GM11168 (cell line): ENCODE measurements at regions not wholly inside any gene's neighbourhood (a gene's known extent, or its start where the extent isn't known, plus 50 kb on each side); places are given as distances from the start of the nearest gene placed in this dataset.

Experiments used
- in situ Hi-C: fragments of 300-500 bp; cut with MboI; formaldehyde crosslinking; loops from one replicate; pipeline ENCODE4 v1.12.0; 2022; ENCODE audit warnings: low sequenced_read_pairs; ENCODE audit not compliant: unreplicated experiment

DNA sequence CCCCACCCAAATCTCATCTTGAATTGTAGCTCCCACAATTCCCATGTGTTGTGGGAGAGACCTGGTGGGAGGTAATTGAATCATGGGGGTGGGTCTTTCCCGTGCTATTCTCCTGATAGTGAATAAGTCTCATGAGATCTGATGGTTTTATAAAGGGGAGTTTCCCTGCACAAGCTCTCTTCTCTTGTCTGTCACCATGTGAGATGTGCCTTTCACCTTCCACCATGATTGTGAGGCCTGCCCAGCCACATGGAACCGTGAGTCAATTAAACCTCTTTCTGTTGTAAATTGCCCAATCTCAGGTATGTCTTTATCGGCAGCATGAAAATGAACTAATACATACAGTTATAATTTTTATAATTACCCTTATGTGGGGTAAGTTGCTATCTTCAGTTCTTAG, 952.3 kb upstream of the PCDH20 start:
- in situ Hi-C loops: loop anchor here (10.0 kb wide), 1 partner anchor 253 kb away; no protein-coding TSS in a partner anchor

DNA sequence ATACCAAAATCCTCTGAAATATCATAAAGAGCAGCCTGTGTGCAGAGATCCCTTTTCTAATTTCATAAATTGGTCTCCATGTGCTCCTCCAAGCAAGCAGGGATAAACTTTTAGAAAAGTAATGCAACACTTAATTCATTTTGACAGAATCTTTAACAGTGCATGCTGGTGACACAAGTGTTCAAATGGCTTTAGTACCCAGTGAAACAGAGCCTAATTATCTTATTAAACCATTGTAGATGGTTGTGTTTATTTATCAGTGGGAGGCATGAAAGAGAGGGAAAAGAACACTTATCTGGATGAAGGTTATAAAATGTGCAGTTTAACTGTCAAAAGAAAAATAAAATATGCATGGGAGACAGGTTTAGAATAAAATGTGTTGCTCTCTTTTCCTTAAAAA, 945.0 kb upstream of the PCDH20 start:
- in situ Hi-C loops: loop anchor here (10.0 kb wide), 1 partner anchor 246 kb away; no protein-coding TSS in a partner anchor

DNA sequence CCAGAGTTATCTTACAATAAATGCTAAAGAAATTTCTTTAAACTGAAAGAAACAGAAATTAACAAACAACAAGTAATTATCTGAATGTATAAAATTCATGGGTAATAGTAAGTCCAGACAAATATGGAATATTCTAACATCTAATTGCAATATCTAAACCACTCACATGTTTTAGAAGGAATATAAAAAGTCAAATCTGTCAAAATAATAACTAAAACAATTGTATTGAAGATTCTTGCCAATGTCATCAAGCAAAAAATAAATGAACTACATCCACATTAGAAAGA, 942.9 kb upstream of the PCDH20 start:
- in situ Hi-C loops: no loop called here

DNA sequence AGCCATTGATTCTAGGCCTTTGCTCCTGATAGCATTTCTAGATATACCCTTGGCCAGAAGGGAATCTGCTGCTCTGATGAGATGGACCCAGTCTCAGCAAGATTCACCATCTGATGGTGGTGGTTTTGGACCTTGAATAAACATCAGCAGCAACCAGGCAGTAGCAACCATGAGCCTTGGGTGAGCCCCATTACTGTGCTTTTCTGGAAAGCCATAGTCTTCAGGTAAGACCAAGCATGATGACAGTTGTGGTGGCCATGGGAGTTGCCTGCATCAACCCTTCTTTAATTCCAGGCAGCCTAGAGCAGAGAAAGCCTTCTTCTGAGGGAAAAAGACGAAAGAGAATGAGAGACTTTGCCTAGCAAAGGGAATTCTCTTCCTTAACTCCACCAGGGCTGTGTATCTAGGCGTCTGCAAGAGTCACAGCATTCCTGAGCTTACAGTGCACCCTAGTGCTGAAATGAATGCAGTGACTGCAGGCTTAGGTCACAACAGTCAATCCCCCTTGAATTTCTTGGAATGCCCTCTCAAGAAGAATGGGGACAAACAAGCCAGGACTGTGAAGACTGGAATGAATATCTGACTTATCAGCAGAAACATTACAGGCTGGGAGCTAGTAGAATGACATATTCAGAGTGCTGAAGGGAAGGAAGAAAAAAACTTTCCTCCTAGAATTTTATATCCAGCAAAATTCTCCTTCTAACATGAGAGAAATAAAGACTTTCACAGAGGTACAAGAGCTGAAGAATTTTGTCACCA, 942.4 kb upstream of the PCDH20 start:
- in situ Hi-C loops: no loop called here

DNA sequence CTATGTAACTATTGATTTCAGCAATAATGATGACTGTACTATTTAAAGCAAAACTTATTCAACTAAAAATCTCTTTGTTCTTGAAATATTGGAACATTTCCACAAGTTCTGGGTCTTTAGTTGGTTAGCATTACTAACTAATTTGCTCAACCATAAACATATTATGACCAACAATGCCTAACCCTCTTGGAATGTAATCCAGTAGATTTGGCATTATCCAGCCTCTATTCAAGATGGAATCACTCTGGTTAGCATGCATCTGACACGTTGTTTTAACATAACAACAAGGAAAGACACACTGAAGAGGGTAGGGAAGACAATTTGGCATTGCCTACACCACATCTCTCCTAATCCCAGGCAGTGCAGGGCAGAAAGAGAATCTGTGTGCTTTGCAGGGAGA, 941.3 kb upstream of the PCDH20 start:
- in situ Hi-C loops: no loop called here

DNA sequence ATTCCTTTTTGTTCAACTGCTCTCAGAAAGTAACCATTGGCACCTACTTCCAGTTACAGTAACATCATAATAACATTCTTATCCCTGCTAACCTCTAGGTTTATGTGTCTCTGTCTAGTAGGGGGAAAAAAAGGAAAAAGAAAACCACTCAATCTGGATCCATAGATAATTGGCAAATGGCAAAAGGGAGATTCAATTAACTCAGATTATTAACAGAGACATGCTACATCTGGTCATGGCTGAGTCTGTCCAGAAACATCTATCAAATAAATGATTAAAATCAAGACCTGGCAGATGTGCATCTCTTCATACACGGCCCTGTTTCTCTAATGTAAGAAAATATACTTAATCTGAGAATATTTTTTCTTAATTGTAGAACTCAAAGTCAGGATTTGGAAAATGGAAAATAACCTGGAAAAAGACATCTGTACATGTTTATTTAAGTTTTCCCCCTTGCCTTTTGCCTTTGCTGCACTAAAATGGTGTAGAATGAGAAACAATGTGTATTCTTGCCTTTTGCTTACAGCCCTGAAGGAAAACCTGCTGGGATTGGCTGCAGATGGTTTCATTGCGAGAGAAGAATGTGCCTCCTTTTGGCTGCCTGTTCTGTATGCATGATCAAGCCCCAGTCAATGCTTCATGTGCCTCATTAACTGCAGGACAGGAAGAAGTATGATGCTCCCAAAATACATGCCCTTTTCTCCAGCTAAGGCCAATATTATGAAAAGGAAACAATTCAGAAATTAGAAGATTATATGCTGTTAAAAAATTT, 921.6 kb upstream of the PCDH20 start:
- in situ Hi-C loops: no loop called here

DNA sequence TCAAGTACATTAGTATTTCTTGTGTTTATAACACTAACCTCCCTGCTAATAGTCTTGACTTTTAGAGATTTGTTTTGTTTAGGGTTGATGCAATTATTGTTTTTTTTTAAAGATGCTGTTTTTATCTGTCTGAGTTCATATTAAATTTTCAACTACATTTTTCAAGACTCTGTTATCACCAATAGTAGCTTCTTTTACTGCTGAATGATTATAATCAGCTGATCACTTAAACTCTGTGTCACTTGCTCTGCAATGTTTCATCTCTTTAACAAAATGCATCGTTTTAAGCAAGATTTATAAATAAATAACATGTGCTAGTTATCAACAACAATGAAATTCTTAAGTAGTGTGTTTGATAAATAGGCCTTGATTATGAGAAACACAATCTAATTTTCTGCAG, 920.9 kb upstream of the PCDH20 start:
- in situ Hi-C loops: no loop called here

DNA sequence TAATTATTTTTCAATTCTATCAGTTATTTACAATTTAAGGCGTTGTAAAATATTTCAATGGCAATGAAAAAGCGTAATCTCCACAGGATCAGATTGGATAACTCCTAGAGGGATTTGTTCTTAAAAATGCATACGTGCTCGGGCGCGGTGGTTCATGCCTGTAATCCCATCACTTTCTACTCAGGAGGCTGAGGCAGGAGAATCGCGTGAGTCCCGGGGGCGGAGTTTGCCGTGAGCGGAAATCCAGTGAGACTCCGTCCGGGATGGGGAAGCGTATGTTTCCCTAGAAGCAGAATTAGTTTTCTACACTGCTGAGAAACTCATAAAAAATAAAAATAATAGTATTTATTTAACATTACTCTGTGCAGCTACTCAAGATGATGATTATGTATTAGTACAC, 917.8 kb upstream of the PCDH20 start:
- in situ Hi-C loops: no loop called here

DNA sequence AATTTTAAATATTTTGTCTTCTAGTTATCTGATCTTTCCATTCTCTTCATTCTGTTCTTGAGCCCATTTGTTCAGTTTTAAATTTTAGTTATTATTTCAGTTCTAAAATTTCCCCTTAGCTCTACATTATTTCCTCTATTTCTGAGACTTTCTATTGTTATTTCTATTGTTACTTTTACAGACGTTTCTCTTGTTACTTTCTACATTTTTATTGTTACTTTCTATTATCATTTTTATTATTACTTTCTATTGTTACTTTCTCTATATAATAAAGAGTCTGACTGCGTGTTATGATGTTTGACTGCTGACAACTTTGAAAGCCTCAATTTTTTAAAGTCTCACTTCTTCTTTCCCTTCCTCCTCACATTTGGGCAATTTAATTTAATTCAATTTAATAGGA, 915.7 kb upstream of the PCDH20 start:
- in situ Hi-C loops: no loop called here

DNA sequence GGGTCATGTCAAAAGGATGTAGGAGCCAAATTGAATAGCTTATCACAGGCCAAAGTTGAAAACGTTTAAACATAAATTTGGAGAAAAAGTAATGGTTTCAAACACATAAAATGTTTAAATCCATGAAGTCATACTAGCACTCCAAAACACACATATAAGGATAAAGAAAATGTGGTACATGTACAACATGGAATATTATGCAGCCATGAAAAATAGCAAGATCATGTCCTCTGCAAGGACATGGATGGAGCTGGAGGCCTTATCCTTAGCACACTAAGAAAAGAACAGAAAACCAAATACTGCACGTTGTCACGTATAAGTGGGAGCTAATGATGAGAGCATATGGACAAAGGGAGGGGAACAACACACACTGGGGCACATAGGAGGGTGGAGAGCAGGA, 911.7 kb upstream of the PCDH20 start:
- in situ Hi-C loops: no loop called here

DNA sequence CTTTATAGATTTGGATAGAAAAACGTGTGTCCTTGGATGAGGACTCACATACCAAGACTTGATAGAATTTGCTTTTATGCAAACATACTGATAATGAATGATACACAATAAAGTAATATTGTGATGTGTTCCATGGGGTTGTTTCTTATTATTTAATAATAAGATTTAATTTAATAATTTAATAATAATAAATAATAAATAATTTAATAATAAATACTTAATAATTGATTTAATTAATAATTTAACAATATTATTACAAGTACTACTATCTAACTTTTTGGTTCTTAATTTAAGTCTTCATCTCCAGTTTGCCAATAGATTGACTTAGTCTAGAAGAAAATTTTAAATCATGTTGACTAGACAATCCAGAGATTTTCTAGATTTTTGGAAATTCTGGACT, 909.2 kb upstream of the PCDH20 start:
- in situ Hi-C loops: no loop called here

DNA sequence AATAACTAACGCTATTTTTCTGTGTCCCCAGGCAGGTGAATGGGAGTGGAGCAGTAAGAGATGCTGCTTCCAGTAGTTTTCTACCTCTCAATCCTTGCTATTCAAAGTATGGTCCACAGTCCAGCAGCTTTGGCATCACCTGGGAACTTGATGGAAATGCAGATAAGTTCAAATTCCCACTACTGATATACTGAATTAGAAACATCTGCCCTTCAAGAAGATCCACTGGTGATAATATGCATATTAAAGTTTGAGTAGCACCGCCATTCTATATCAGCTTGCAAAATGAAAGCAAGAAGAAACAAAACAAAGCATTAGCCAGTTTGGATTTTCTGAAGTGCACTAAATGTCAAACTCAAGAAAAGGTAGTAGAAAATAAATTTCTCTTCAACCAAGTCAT, 906.2 kb upstream of the PCDH20 start:
- in situ Hi-C loops: no loop called here

DNA sequence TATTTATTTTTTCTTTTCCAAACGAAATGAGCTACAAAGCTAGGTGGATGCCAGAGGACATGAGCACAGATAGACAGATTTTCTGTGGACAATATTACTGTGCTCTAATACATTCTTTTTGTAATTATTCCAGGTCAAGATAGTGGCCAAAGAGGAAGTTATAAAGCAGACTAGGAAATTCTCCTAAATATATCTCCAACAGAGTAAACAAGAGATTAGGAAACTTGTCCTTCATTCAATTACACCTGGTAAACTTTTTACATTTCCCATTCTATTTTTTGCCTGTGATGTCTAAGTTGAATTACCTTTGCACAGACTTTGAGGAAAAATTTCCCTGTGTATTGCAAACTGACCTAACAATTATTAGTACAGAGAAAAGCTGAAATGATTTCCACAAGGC, 905.5 kb upstream of the PCDH20 start:
- in situ Hi-C loops: no loop called here

DNA sequence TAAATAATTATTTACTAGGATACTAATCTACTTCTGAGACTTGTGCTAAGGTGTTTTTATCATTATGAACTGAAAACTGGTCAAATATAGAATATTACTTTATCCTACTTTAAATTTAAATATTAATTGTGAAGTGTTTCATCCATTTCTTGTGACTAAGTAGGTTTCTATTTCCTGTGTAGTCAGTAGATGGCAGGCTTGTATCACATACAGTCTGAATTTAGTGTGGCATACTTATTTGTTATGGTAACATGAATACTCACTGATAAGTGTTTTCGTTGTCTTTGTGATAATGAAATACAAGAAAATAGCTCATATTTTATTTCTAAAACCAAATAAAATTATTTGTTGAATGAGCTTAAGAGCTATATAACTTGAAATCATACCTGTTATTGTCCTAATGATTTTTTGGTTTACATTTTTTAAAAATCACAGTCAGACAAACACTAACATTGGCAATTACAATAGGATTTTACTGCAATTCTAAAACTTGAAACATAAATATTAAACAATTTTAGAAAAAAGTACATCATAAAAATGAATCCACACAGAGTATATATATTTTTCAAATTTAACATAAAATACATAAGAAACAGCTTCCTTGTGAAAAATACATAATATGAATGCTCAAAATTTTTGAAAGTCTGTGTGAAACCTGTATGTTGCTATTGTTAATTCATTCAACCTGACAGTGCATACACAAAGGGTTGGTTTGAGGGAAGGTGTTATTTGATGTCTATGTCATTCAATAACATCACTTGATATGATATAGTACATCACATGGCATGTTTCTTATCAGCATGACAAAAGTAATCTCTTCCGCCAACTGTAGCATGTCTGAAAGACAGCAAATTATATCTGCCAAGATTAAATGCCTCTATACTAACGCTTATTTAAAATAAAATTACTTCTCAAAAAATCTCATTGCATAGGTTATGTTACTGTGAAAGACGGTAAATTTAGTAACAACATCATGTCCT, 904.8 kb upstream of the PCDH20 start:
- in situ Hi-C loops: no loop called here

DNA sequence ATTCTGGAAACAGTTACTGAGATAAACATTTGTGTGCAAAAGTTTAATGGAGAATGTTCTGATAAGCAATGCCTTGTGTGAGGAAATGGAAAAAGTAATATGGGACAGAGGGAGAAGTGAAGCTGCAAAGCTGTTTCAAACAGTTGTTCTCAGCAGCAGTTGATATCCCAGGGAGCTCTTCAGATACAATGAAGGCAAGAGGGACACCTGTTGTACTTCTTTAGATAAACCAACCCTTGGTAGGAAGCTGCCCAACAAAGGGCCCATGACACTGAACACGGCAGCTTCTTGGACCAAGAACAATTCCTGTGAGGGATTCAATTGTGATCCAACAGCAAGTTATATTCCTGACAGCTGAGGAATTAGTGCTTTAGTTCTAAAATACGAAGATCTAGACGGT, 894.3 kb upstream of the PCDH20 start:
- in situ Hi-C loops: no loop called here

DNA sequence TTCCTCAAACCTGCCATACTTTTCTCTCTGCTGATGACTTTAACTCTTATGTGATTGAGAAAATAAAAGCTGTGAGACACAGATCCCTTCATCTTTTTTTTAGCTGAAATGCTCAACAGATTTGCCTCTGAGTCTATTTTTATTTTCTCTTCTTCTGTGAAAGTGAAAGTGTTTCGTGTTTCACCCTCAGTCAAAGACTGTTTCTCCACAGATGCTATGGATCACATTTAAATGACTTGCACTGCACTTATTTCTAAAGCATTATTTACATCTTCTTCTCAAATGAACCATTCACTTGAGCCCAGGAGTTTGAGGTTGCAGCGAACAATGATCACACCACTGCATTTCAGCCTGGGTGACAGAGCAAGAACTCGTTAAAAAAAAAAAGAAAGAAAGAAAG, 890.1 kb upstream of the PCDH20 start:
- in situ Hi-C loops: no loop called here

DNA sequence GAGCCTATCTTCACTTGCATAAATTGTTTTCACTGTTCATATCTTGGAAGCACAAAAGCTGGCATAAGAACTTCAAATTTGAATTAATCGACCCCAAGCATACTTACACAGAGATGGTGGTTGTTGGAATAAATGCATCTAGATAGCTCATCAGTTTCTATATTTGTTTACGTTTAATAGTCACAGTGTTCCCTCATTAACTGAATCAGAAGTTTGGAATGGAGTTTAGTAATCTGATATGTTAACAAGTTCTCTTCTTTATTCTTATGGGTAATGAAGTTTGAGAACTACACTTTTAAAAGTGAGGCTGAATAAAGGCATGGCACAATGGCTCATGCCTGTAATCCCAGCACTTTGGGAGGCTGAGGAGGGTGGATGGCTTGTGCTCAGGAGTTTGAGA, 886.7 kb upstream of the PCDH20 start:
- in situ Hi-C loops: no loop called here

DNA sequence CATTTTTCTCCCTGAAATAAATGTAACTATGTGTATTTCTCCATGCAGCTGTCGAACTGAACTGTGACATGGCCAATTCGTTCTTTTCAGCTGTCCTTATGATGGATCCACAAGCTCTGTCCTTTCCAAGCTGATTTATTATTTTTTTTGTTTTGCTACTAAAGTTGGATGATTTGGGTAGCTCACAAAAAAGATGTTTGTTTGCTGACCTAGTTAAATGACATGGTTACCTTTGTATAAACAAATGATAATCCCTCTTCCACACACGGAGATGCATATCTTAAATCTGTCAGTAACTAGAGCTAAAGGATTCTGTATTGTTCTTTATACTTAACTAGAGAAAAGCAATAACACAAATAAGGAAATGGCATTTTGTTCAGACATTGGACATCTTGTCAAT, 884.3 kb upstream of the PCDH20 start:
- in situ Hi-C loops: no loop called here

DNA sequence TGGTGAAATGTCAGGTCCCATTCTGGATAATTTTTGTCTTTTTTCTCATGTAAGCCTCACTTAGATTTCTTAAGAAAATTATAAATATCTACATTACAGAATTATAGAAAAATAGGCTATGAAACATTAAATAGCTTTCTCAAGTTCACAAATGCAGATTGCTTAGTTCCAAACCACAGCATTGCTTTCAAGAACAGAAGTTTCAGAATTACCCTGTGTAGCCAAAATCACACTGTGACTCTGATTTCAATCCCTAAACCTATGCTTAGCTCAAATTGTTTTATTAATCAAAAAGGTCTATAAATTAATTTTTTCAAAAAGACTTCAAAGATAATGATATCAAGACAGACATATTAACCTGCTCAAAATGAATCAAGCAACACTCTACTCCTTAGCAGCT, 881.2 kb upstream of the PCDH20 start:
- in situ Hi-C loops: no loop called here

DNA sequence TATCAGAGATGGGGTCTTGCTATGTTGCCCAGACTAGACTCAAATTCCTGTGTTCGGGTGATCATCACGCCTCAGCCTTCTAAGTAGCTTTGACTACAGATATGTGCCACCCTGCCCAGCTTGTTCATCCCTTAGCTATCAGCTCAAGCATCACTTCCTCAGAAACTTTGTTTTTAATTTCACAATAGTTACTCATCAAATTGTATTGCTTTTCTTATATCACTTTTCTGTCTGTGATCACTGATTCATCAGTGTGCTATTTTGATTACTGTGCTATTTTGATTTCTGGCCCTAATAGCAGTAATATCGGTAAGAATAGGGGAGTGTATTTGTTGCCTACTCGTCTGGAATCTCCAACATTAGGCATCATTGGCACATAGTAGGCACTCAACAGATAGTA, 878.6 kb upstream of the PCDH20 start:
- in situ Hi-C loops: no loop called here
